GM21529 (cell line): ENCODE measurements at regions not wholly inside any gene's neighbourhood (a gene's known extent, or its start where the extent isn't known, plus 50 kb on each side); places are given as distances from the start of the nearest gene placed in this dataset.

Source experiments
- ATAC-seq: cut with Tn5 transposase; IDR thresholded peaks from one replicate; pipeline ENCODE4 v1.9.1; 2021; ENCODE audit not compliant: unreplicated experiment

DNA sequence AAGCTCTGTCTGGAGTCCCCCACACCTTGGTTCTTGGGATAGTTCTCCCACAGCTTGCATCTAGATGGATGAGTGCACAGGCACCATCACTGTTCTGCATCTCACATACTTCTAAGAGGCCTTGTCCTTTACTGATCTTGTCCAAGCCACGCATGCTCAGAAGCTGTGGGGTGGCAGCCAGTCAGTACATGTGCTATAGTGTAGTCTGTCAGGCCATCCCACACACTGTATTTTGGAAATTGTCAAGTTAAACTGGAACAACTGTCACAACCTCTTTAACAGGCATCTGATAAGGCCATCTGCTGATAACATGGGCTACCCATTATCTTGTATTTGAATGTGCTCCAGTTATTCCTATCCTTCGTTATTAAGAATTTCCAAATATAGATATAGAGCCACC, 296.5 kb upstream of the AZI2 start:
- ATAC-seq, result no peak

DNA sequence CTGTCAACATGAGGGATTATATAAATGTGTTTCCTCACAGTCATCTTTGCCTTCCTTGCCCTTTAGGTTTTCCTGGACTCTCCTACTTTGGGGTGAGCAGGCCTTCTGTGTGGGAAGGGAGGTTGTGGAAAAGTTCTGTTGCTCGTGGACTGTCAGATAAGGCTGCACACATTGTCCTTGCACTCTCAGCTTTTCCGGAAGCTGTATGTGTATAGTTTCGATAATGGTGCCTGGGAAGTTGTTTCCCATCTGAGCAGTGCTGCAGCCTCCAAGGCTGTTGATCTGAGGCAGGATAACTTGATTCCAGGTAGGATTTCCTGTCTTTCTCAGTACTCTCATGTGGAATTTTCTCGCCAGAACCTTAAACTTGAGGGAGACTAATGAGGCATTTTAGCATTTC, 297.8 kb upstream of the AZI2 start:
- ATAC-seq, result no peak

DNA sequence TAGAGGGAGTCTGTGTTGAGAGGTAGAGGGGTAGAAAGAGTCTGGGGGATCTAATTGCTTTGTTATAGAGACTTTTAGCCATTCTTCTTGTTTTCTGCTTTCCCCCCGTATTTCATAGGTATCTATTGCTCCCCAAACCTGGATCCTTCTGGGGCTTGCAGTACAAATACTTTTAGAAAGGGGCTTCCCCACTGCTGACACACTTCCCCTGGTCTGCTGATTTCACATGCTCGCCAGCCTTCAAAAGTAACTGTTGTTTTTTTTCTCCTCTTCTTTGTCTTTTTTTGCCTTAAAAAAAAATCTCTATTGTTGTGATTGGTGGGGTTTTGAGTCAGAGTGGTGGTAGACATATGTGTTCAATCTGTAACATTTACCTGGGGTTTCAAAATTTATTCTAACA, 300.6 kb upstream of the AZI2 start:
- ATAC-seq, result no peak

DNA sequence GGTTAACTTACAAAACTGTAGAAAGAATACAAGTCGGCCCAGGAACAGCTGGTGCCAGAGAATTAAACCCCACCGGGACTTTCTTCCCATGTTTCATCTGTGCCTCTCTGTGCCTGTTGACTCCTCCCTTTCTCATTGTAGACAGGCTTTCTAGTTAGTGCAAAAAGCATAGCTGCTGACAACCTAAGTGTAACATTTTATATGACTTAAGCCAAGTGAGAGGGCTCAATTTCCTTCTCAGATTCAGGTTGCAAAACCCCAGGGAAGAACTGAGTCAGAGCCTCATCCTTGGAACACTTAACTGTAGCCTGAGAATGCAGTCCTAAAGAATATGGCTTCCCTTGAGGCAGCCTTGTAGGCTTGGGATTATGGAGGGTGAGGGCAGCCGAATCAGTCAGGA, 302.5 kb upstream of the AZI2 start:
- no peak for ATAC-seq

DNA sequence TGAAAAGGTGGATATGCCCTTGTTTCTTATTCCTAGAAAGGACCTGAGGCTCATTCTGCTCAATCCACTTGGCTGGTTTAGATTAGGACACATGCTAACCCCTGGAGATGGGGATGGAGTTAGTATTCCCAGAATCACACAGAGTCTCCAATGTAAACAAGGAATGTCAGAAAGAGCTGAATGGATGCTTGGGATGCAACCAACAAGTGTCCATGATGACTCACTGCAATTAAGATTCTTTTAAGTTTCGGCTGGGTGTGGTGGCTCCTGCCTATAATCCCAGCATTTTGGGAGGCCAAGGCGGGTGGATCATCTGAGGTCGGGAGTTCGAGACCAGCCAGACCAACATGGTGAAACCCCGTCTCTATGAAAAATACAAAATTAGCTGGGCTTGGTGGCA, 315.5 kb upstream of the AZI2 start:
- ATAC-seq, result no peak

DNA sequence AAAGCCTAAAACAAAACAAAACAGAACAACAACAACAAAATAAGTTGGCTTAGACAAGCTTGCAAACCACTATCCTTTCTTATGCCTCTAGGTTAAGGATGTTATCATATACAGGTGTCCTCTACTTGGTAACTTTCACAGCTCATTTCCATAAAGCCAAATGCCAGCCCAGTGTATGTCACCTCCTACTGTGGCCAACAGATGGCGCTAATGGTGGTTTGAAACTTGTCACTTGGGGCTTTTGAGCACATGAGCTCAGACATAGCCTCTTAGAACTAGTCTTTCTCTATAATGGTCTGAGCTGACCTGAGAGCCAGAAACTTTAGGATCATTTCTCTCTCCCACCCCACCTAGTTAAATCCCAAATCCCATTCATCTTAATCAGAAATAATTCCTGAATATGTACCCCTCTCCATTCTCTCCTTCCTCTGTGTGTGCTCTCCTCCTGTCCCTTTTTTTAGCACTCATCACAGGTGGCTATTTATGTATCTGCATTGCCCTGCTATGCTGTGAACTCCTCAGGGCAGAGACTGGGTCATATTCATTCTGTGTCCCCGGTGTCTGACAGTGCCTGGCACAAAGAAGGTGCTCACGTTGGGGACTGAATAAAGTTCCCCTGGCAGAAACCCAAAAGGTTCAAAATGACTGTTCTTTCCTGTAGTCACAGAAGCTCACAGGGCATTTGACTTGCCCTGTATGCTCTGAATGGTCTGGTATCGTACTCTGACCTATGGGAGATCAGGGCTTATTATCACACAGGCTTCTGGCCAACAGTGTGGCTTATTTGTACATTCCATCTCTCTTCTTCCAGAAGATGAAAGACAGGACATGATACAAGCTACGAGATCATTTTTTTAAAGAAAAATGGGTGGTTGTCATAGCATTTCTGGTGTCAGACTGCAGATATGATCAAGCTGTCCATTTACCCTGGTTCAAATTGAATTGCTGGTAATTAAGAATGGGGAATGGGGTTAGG, 319.3 kb upstream of the AZI2 start:
- peak; percentile 93 for ATAC-seq

DNA sequence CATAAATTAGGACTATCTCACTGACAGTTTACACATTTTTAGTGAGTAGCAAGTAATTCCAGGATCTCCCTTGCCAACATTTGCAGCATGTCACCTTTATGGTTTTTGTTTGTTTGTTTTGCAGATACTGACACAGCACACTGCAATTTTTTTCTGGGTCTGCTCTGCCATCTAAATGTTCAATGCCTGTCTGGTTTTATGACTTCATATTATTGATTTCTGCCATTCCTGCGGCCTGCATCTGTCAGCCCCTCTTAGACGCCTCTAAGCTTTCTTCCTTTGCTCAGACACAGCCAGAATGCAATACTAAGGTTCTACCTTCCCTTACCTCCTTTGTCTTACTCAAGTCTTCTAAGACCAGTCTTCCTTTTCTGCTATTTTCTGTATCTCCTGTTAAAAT, 321.2 kb upstream of the AZI2 start:
- no peak for ATAC-seq

DNA sequence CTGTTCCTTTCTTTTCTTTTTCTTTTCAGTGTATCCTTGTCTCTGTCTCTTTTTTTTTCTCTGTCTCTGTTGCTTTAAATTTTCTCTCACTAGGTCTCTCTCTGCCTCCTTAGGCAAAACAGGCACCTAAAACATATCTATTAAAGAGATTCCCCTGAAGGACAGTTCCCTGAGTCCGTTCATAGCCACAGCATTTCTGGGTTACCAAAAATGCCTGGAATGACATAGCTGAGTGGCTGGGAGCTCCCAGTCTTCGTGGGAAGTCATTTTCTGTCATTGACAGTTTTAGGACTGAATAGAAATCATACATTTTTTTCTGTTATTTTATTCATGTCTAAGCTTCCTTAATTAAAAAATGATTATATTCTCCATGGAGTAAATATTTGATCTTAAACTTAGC, 323.8 kb upstream of the AZI2 start:
- ATAC-seq, result no peak

DNA sequence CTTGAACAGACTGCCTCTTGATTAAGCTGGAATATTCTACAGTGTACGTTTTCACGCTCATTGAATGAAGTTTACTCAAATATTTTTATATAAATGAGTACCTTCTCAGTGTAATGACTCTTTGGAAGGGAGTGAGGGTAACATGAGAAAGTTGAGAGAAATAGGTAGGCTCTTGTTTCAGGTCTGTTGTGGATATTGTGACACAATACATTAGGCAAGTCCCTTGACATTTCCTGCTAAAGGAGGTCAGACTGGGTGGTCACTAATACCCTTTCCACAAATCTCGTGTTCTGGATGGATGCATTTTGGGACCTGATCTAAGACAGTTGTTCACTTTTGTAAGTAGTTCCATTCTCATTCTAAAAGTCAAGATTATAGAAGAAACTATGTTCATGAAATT, 324.8 kb upstream of the AZI2 start:
- no peak for ATAC-seq

DNA sequence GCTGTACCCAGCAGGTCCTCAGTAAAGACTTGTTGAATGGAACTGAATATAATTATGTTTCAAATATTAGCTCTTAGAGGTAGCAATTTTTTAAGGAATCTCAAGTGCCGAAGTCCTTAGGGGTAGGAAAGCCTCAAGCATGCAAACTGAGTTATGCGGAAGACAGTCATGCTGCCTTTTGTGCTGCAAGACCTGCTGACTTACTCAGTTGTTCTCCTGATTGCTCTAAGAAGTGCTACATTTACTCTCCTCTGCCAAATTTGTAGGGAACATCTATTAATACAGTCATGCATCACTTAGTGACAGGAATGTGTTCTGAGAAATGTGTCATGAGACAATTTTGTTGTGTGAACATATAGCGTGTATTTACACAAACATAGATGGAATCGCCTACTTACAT, 325.6 kb upstream of the AZI2 start:
- no peak for ATAC-seq

DNA sequence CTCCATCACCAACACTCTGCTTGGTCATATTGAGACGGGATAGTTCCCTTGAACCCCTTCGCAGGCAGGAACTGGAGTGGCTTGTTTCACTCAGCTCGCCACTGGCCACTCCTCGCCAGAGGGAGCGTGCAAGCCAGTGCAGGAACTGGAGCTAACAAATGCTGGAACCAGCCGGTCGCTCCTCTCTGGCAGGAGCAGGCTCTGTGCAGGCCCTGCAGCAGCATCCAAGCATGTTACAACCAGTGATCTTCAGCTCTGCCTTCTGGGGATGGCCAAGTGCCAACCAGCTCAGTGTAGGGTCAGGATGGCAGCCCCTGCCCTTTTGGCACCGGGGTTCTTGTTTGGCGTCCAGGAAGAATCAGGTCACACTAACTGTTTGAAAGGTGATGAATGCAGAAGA, 329.0 kb upstream of the AZI2 start:
- ATAC-seq, result no peak

DNA sequence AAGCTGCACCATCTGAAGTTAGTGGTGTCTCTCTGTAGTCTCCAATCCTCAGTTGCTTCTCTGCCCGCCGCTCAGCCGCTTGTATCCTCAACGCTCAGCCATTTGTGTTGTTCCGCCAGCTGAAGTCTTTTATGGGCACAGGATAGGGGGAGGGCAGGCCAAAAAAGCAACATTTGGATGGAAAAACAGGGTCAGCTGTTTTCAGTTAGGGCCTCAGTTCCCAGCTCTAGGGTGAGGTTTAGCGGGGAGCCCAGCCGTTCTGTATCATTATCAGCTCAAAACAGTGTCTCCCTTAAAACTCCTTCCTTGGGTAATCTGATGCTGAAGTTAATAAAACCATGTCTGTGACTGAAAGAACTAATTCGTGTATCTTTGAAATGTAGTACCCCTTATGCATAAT, 329.5 kb upstream of the AZI2 start:
- ATAC-seq, result no peak

DNA sequence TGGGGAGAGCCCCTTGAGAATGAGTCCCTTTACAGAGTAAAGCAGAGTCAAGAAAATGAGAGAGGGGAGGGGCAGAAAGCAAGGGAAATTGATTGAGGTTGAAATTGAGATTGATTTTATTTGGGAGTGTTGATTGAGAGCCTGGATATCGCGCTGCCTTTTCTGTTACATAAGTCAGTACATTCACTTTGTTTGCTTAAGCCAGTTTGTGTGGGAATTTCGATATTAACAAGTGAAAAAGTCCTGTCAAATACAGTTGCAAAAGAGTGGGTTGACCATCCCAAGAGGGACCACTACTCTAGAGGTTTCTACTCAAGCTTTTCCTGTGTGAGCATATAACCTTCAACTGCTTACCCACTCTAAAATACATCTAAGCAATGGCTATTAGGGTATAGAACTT, 331.4 kb upstream of the AZI2 start:
- no peak for ATAC-seq

DNA sequence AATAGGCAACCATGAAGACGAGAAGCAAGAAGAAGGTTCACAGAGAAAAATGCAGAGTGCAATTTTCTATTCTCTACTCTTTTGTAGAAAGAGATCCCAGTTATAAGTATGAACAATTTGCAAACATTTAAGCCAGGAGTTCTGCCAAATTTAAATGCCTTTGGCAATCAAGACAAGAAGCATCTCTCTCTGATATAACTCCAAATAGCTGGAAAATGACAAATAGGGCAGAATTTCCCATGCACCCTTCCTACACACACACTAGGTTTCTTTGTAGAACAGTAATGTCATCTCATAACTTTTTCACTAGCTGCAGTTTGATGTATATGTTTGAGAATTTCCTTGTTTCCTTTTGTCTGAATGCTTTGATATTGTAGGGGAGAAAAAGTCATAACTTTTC, 333.5 kb upstream of the AZI2 start:
- ATAC-seq, result no peak

DNA sequence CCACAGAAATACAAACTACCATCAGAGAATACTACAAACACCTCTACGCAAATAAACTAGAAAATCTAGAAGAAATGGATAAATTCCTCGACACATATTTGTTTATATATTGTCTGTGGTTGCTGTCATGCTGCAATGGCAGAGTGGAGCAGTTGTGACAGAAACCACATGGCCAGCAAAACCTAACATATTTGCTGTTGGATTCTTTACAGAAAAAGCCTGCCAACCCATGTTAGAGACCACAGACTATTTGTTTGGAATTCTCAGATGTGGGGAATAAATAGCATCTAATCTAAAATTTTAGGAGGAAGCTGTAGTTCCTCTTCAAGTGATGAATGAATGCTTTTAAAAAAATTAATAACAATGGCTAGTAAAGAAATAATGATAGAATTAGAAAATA, 341.6 kb upstream of the AZI2 start:
- no peak for ATAC-seq

DNA sequence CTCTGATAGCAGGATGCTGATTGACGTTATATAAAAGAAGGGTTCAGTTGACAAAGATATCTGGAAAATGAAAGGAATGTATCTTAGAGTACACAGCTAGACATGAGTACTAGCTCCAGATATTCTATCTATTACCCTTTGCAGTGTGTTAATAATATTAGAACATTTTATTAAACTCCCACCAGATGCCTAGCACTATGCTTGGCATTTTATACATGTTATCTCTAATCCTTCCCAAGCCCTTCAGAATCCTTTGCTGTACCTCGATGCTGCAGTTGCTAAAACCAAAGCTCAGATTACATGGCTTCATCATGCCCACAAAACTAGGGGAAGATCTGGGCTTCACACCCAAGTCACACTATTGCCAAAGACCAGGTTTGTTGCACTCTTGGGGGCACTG, 350.1 kb upstream of the AZI2 start:
- ATAC-seq, result no peak

DNA sequence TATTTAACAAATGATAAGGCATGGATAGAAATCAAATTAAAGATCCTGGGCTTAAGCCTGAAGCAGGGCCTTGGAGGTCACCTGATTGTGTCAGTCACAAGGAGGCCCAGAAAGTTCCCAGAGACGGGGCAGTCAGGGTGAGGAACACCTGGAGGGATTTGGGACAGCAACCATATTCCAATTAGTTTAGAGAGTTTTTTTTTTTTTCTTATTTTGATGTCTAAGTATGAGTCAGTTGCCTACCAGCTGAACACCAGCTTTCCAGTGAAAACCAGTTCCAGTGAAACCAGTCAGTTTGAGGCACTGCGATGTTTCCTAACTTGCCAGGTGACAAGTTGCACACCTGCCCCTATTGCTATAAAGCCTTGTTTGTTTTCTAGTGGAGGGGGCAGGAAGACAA, 350.7 kb upstream of the AZI2 start:
- no peak for ATAC-seq

DNA sequence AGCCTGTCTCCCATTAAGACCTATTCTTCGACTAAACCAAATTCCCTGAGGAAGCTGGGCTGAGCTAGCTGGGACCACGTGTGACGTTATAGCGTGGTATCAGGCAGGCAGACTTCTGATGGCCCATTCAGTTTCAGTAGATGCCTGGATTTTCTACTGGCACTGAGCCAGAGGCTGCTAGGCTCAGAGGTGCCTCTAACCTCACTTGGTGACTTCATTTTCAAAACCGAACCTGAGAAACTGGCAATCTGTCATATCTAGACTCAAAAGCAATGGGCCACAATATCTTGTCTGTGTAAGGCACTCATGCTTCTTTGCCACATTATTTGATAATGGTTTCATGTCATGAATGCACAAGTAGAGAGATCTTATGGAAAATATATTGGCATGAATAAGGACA, 352.1 kb upstream of the AZI2 start:
- ATAC-seq, result no peak

DNA sequence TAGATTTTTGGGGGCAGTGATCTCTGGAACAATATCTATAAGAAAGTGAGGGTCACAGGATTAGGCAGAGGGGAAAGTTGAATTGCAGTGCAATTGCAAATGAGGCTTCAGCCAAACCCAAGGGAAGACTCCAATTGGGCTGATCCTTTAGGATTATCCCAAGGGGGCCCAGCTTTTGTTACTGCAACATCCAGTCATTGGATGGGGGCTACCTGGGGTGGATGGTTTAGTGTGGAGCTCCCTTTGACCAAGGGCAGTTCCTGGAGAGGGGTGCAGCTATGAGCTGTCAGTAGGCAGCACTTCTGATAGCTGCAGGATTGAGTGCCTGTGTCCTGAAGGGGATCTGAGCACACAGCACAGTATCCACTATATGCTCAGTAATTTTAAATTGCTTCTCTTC, 355.2 kb upstream of the AZI2 start:
- no peak for ATAC-seq

DNA sequence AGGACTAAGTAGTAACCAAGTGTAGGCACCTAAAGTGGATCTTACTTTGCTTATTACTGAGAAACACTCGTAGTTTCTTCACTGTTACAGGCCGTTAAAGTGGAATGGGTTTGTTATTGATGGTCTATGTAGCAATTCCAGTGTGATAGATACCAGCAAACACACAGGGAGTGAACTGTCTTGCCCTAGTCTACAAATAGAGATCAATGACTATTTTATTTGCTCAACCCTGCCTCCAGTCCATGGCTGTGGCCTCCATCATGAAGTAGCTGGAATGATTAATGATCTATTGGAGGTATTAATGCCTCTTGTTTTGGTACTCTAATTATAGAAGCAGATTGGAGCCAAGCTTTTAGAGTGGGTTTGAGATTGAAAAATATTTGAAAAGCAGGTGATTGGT, 362.7 kb upstream of the AZI2 start:
- no peak for ATAC-seq

DNA sequence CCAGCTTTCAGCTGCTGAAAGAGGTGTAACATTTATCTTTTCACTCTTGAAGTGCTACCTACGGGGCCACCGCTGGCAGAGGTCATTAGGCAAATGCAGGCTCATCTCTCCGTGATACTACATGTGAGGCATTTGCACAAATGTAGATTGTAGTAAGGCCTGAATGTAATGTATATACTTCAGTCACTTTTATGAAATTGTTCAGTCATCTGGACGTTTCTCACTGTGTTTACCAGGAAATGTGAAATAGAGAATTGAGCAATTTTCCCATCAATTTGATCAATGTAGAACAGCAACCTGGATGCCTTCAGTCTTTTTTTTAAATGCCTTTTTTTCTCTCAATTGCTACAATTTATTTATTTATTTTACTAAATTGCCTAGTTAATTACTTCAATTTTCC, 368.3 kb upstream of the AZI2 start:
- ATAC-seq, result no peak

DNA sequence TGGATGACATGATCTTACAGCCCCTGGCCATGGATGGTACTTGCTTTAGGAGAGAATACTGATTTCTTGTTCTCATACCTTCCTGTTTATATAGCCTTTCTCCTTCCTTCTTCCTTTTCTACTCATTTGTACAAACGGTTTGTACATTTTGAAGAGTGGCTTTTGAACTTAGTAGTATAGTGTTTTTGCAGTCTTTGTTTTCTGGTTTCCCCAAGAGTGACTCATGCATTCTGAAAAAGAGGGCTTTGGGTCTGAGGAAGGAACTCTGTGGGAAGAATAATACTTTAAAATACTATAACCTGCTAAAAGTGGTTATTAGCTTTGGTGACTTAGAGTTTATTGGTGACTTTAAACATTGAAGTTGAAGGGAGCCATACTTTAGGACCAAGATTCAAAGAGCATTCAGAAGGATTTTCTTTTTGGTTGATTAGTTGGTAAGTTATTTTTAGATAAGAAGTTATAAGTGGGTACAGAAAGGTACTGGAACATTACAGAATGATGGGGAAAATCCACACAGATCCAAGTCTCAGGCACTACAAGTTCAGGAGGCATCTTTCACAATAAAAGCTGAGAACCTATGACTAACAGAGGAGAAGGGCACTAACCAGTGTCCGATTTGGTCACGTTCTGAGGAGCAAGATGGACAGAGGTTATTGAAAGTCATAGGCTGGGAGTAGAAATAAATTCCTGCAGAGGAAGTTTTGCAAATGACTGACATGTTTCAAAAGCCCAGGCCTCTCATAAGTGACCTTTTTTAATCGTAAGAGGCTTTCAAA, 369.6 kb upstream of the AZI2 start:
- no peak for ATAC-seq
